ENCODE measurements at regions not wholly inside any gene's neighbourhood (a gene's known extent, or its start where the extent isn't known, plus 50 kb on each side); places are given as distances from the start of the nearest gene placed in this dataset.

DNA sequence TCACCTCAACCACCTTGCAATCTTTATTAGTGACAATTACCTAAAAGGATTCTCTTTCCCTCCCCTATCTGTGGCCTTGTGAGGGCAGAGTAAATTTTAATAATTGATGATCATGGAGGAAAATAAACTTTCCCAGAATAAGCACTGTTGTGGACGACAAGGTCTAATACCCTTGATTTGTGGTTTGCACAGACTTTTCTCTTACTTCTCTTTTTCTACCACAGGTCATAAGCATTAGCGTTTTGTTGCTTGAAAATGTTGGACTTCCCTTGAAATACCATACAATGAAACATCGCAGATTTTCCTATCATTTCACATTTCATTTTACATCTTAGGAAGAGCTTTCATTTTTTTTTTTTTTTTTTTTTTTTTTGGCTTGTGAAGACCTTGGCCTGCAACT is 188.1 kb upstream of the TMEM72 start:
- peak overlapping the region; percentile 74 for H3K27ac ChIP-seq (ENCODE audit: low read depth, low read length)
- no peaks in the 10 kb centered on the region for H3K79me2 ChIP-seq (ENCODE audit: insufficient read depth, low read length)
- H3K36me3 ChIP-seq (ENCODE audit: insufficient read depth, low read length) = no peaks in the 10 kb centered on the region
- no peaks in the 10 kb centered on the region for H4K20me1 ChIP-seq (ENCODE audit: insufficient read depth, low read length)
- no peak overlapping the region for H2AFZ ChIP-seq (ENCODE audit: low read length)
- TF ChIP-seq, protein P1, sequence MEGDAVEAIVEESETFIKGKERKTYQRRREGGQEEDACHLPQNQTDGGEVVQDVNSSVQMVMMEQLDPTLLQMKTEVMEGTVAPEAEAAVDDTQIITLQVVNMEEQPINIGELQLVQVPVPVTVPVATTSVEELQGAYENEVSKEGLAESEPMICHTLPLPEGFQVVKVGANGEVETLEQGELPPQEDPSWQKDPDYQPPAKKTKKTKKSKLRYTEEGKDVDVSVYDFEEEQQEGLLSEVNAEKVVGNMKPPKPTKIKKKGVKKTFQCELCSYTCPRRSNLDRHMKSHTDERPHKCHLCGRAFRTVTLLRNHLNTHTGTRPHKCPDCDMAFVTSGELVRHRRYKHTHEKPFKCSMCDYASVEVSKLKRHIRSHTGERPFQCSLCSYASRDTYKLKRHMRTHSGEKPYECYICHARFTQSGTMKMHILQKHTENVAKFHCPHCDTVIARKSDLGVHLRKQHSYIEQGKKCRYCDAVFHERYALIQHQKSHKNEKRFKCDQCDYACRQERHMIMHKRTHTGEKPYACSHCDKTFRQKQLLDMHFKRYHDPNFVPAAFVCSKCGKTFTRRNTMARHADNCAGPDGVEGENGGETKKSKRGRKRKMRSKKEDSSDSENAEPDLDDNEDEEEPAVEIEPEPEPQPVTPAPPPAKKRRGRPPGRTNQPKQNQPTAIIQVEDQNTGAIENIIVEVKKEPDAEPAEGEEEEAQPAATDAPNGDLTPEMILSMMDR (IDR thresholded peaks at IDR 0.05; ENCODE audit: extremely low read depth, low read depth, low read length) = no peak
- peaks cover 32% of the 10 kb centered on the region for H3K4me1 ChIP-seq (ENCODE audit: insufficient read depth, low read length)
- no peaks in the 10 kb centered on the region for H3K27me3 ChIP-seq (ENCODE audit: insufficient read depth, low read length)
- H3K4me2 ChIP-seq (ENCODE audit: insufficient read depth, low read length) = no peak overlapping the region
- no peak overlapping the region for H3K4me3 ChIP-seq (ENCODE audit: insufficient read depth, low read length)
- no peak for DNase-seq (ENCODE audit: insufficient read length, low spot score, missing footprints)
- no peaks in the 10 kb centered on the region for H3K9me3 ChIP-seq (ENCODE audit: low read depth, low read length)

DNA sequence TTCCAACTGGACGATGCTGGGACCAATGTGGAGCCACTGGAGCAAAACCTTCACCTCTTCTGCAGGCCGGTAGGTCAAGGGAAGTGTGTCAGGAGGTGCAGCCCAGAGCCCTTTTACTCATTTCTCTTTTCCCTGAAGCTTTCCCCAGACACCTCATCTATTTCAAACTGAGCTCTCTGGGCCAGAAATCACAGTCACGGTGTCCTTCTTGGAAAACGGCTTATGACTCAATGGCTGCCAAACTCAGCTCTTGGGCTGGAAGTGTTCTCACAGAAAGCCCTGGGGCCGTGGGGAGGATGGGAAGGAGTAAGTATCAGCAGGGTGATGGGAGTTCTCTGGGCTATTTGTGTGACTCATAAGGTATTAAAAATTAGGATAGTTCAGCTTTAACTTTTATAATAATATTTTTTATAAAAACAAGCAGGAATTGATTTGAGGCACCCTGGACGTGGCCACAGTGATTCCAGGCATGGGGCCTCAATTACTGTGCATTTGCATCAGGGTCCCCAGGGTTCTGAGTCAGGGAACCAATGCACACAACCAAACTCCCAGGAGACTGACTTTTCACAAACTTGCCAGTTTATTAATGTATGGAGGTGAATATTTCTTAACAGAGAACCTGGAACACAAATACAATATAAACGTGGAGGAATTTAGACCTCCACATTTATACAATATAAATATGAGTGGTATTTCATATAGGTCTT is 187.4 kb upstream of the TMEM72 start:
- Histone ChIP-seq H2AFZ (ENCODE audit: low read length) (peak overlapping the region; percentile 19), H3K79me2 (ENCODE audit: insufficient read depth, low read length) (no peaks in the 10 kb centered on the region), H3K36me3 (ENCODE audit: insufficient read depth, low read length) (no peaks in the 10 kb centered on the region), H3K9me3 (ENCODE audit: low read depth, low read length) (no peaks in the 10 kb centered on the region), H3K27ac (ENCODE audit: low read depth, low read length) (peak overlapping the region; percentile 74), H4K20me1 (ENCODE audit: insufficient read depth, low read length) (no peaks in the 10 kb centered on the region), H3K4me2 (ENCODE audit: insufficient read depth, low read length) (peak overlapping the region; percentile 59), H3K4me1 (ENCODE audit: insufficient read depth, low read length) (peaks cover 32% of the 10 kb centered on the region), H3K27me3 (ENCODE audit: insufficient read depth, low read length) (no peaks in the 10 kb centered on the region), H3K4me3 (ENCODE audit: insufficient read depth, low read length) (no peak overlapping the region)
- peak; percentile 62 for DNase-seq (ENCODE audit: insufficient read length, low spot score, missing footprints)
- TF ChIP-seq, protein P1 (IDR thresholded peaks at IDR 0.05; ENCODE audit: extremely low read depth, low read depth, low read length) = no peak

DNA sequence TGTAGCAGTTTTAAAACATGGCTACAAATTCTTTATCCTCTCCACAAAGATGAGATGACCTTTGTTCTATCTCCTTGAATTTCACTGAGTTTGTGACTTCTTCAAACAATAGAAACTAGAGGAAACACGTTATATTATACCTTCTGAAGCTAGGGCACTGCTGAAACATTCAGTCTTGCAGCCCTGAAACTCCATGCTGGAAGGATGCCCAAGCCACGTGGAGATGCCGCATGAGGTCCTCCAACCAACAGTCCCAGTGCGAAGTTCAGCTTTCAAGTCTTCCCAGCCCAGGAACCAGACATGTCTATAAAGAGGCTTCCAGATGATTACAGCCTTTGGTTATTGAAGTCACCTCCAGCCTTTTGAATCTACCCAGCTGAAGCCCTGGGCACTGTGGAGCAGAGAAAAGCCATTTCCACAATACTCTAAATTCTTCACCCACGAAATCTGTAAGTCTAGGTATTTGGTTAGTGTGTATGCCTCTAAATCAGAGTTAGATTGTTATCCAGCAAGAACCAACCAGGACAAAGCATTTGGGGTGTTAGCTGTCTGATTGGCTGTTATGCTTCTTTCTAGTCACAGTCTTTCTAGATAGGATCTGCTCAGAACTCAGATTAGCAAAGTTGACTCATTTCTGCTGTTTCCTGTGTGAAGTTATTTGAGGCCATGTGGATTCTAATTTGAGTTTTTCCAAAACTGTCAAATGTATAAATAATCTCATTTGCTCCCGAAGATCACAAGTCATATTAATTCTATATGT is 186.5 kb upstream of the TMEM72 start:
- no peak overlapping the region for H3K4me3 ChIP-seq (ENCODE audit: insufficient read depth, low read length)
- peak overlapping the region; percentile 49 for H3K4me2 ChIP-seq (ENCODE audit: insufficient read depth, low read length)
- H3K36me3 ChIP-seq (ENCODE audit: insufficient read depth, low read length) = no peaks in the 10 kb centered on the region
- no peaks in the 10 kb centered on the region for H4K20me1 ChIP-seq (ENCODE audit: insufficient read depth, low read length)
- TF ChIP-seq, protein P1 (IDR thresholded peaks at IDR 0.05; ENCODE audit: extremely low read depth, low read depth, low read length) = no peak
- DNase-seq (ENCODE audit: insufficient read length, low spot score, missing footprints) = peak; percentile 66
- H3K79me2 ChIP-seq (ENCODE audit: insufficient read depth, low read length) = no peaks in the 10 kb centered on the region
- peaks cover 32% of the 10 kb centered on the region for H3K4me1 ChIP-seq (ENCODE audit: insufficient read depth, low read length)
- peak overlapping the region; percentile 0 for H2AFZ ChIP-seq (ENCODE audit: low read length)
- no peaks in the 10 kb centered on the region for H3K27me3 ChIP-seq (ENCODE audit: insufficient read depth, low read length)
- peak overlapping the region; percentile 74 for H3K27ac ChIP-seq (ENCODE audit: low read depth, low read length)
- no peaks in the 10 kb centered on the region for H3K9me3 ChIP-seq (ENCODE audit: low read depth, low read length)

GRCh38 chr10:44725404-44725803 is 185.7 kb upstream of the TMEM72 start:
- Histone ChIP-seq H2AFZ (ENCODE audit: low read length) (peak overlapping the region; percentile 38), H3K4me3 (ENCODE audit: insufficient read depth, low read length) (no peak overlapping the region), H3K36me3 (ENCODE audit: insufficient read depth, low read length) (no peaks in the 10 kb centered on the region), H3K27me3 (ENCODE audit: insufficient read depth, low read length) (no peaks in the 10 kb centered on the region), H4K20me1 (ENCODE audit: insufficient read depth, low read length) (no peaks in the 10 kb centered on the region), H3K4me1 (ENCODE audit: insufficient read depth, low read length) (peaks cover 32% of the 10 kb centered on the region), H3K27ac (ENCODE audit: low read depth, low read length) (peak overlapping the region; percentile 74), H3K79me2 (ENCODE audit: insufficient read depth, low read length) (no peaks in the 10 kb centered on the region), H3K9me3 (ENCODE audit: low read depth, low read length) (no peaks in the 10 kb centered on the region), H3K4me2 (ENCODE audit: insufficient read depth, low read length) (peak overlapping the region; percentile 49)
- DNase-seq (ENCODE audit: insufficient read length, low spot score, missing footprints) = peak; percentile 5
- TF ChIP-seq, protein P1 (IDR thresholded peaks at IDR 0.05; ENCODE audit: extremely low read depth, low read depth, low read length) = no peak
